Naive thymus-derived CD8-positive, alpha-beta T cell (primary cell): ENCODE measurements at regions not wholly inside any gene's neighbourhood (a gene's known extent, or its start where the extent isn't known, plus 50 kb on each side); places are given as distances from the start of the nearest gene placed in this dataset.
"Not testable (repeated sequence)": the region's sequence is repeated elsewhere in the genome, so short reads cannot be mapped to it uniquely, and the experiment has no call there.

Experiments
- ATAC-seq, 2 donors: fragments of 150-1000 bp; cut with Tn5 transposase in 1 of 2; sonication (Bioruptor Pico), chemical (Tn5 transposase) in 1 of 2; 1 replicate in 1 of 2; 2 replicates in 1 of 2; pipeline ENCODE4 v1.10.0; 2021; ENCODE audit warnings: mild to moderate bottlenecking in 2 of 2, moderate library complexity in 2 of 2
- POLR2A ChIA-PET: fragments of 350-600 bp; sonication (Branson Sonifier 250); formaldehyde crosslinking; loops from one replicate; lab custom pipeline; 2021; ENCODE audit warnings: antibody characterized with exemption; lab: Charles Lee
- DNase-seq, 10 donors: peaks; one replicate each; pipeline versions ENCODE4 v3.0.0 to v3.0.0-alpha.2; 2020 to 2022
- H3K27ac Mint-ChIP-seq, 10 donors: one replicate each; pipeline ENCODE4 v1.8.0; 2020 to 2022; ENCODE audit warnings: mild to moderate bottlenecking in 10 of 10, mixed read lengths in 10 of 10, moderate library complexity in 4 of 10, inconsistent platforms in 1 of 10
- H3K27me3 Mint-ChIP-seq, 5 donors: one replicate each; pipeline ENCODE4 v1.8.0; 2021 to 2022; ENCODE audit warnings: mixed read lengths in 5 of 5
- H3K36me3 Mint-ChIP-seq, 3 donors: one replicate each; pipeline ENCODE4 v1.8.0; 2020 to 2022; ENCODE audit warnings: mixed read lengths in 3 of 3, mild to moderate bottlenecking in 2 of 3, inconsistent platforms in 1 of 3
- H3K4me1 Mint-ChIP-seq, 4 donors: one replicate each; pipeline ENCODE4 v1.8.0; 2021 to 2022; ENCODE audit warnings: mixed read lengths in 4 of 4
- H3K4me3 Mint-ChIP-seq, 10 donors: one replicate each; pipeline ENCODE4 v1.8.0; 2020 to 2022; ENCODE audit warnings: mild to moderate bottlenecking in 10 of 10, mixed read lengths in 10 of 10, moderate library complexity in 6 of 10, inconsistent platforms in 1 of 10
- H3K9me3 Mint-ChIP-seq, 9 donors: one replicate each; pipeline ENCODE4 v1.8.0; 2020 to 2022; ENCODE audit warnings: mixed read lengths in 9 of 9, mild to moderate bottlenecking in 3 of 9, inconsistent platforms in 1 of 9, moderate library complexity in 1 of 9

GRCh38 chr20:51997281-51997936 lies 194.2 kb downstream of the ZFP64 start:
- H3K27me3 Mint-ChIP-seq, ATAC-seq, H3K4me3 Mint-ChIP-seq, H3K36me3 Mint-ChIP-seq, DNase-seq, H3K4me1 Mint-ChIP-seq, POLR2A ChIA-PET, H3K27ac Mint-ChIP-seq, H3K9me3 Mint-ChIP-seq: not testable (repeated sequence)

GRCh38 chr20:51995551-51995951 lies 193.2 kb upstream of the SALL4 start:
- DNase-seq: no peak
- Mint-ChIP-seq H3K27ac (no peak overlapping the region), H3K36me3 (no peaks in the 10 kb centered on the region), H3K4me1 (no peaks in the 10 kb centered on the region), H3K27me3 (peaks cover 0 to 9% (median 0%) of the 10 kb centered on the region in 5 donors), H3K9me3 (no peaks in the 10 kb centered on the region), H3K4me3 (no peak overlapping the region)
- no peak for ATAC-seq
- POLR2A ChIA-PET: no interaction called here

- no peak for ATAC-seq
- no peak overlapping the region for H3K4me3 Mint-ChIP-seq
- POLR2A ChIA-PET: no interaction called here
- H3K27me3 Mint-ChIP-seq: peaks cover 0 to 9% (median 0%) of the 10 kb centered on the region in 5 donors
- H3K36me3 Mint-ChIP-seq: no peaks in the 10 kb centered on the region
- DNase-seq: no peak
- H3K27ac Mint-ChIP-seq: no peak overlapping the region
- H3K4me1 Mint-ChIP-seq: no peaks in the 10 kb centered on the region
- H3K9me3 Mint-ChIP-seq: no peaks in the 10 kb centered on the region
These were observed 192.6 kb upstream of the SALL4 start for GRCh38 chr20:51994751-51995417.

- DNase-seq: no peak
- Mint-ChIP-seq H3K27ac (no peak overlapping the region), H3K4me3 (no peak overlapping the region), H3K27me3 (no peaks in the 10 kb centered on the region), H3K4me1 (no peaks in the 10 kb centered on the region), H3K9me3 (no peaks in the 10 kb centered on the region), H3K36me3 (no peaks in the 10 kb centered on the region)
- POLR2A ChIA-PET: no interaction called here
- ATAC-seq: no peak
These were observed 185.5 kb upstream of the SALL4 start for GRCh38 chr20:51987812-51988211.

- Mint-ChIP-seq H3K27ac (no peak overlapping the region), H3K36me3 (no peaks in the 10 kb centered on the region), H3K4me3 (no peak overlapping the region), H3K9me3 (no peaks in the 10 kb centered on the region), H3K27me3 (no peaks in the 10 kb centered on the region), H3K4me1 (no peaks in the 10 kb centered on the region)
- POLR2A ChIA-PET: no interaction called here
- DNase-seq (no peak), ATAC-seq (no peak)
These were observed 182.7 kb upstream of the SALL4 start for GRCh38 chr20:51985013-51985415.

GRCh38 chr20:51980277-51980676 lies 178.0 kb upstream of the SALL4 start:
- Mint-ChIP-seq H3K27me3 (no peaks in the 10 kb centered on the region), H3K4me3 (no peak overlapping the region), H3K9me3 (peaks cover 0 to 20% (median 10%) of the 10 kb centered on the region in 9 donors), H3K4me1 (no peaks in the 10 kb centered on the region), H3K27ac (no peak overlapping the region), H3K36me3 (peaks cover 0 to 9% (median 4%) of the 10 kb centered on the region in 3 donors)
- POLR2A ChIA-PET: no interaction called here
- ATAC-seq (no peak), DNase-seq (no peak)

GRCh38 chr20:51979226-51979625 lies 176.9 kb upstream of the SALL4 start:
- peaks cover 0 to 20% (median 10%) of the 10 kb centered on the region in 9 donors for H3K9me3 Mint-ChIP-seq
- no peak for DNase-seq
- no peaks in the 10 kb centered on the region for H3K4me1 Mint-ChIP-seq
- POLR2A ChIA-PET: no interaction called here
- no peak for ATAC-seq
- peaks cover 0 to 9% (median 4%) of the 10 kb centered on the region in 3 donors for H3K36me3 Mint-ChIP-seq
- no peak overlapping the region for H3K27ac Mint-ChIP-seq
- peaks cover 0 to under 1% (median 0%) of the 10 kb centered on the region in 5 donors for H3K27me3 Mint-ChIP-seq
- no peak overlapping the region for H3K4me3 Mint-ChIP-seq

GRCh38 chr20:51978070-51978501 lies 175.8 kb upstream of the SALL4 start:
- no peaks in the 10 kb centered on the region for H3K4me1 Mint-ChIP-seq
- peaks cover 0 to 20% (median 10%) of the 10 kb centered on the region in 9 donors for H3K9me3 Mint-ChIP-seq
- POLR2A ChIA-PET: no interaction called here
- DNase-seq: no peak
- H3K4me3 Mint-ChIP-seq: no peak overlapping the region
- no peak overlapping the region for H3K27ac Mint-ChIP-seq
- peaks cover 0 to 3% (median 0%) of the 10 kb centered on the region in 5 donors for H3K27me3 Mint-ChIP-seq
- ATAC-seq: no peak
- peaks cover 0 to 9% (median 4%) of the 10 kb centered on the region in 3 donors for H3K36me3 Mint-ChIP-seq

- H3K27ac Mint-ChIP-seq: peak overlapping the region in 1 of 10 donors; percentile 19
These were observed 169.7 kb upstream of the SALL4 start for GRCh38 chr20:51972056-51972455.

GRCh38 chr20:51970858-51971257 lies 168.5 kb upstream of the SALL4 start:
- no peak for DNase-seq
- ATAC-seq: no peak
- Mint-ChIP-seq H3K4me3 (no peak overlapping the region), H3K36me3 (no peaks in the 10 kb centered on the region), H3K9me3 (peaks cover 0 to 1% (median 0%) of the 10 kb centered on the region in 9 donors), H3K27ac (no peak overlapping the region), H3K27me3 (peaks cover 0 to 7% (median 5%) of the 10 kb centered on the region in 5 donors), H3K4me1 (no peaks in the 10 kb centered on the region)
- POLR2A ChIA-PET: no interaction called here

More at GRCh38 chr20:51972056-51972455, 169.7 kb upstream of the SALL4 start:
- DNase-seq (no peak), ATAC-seq (no peak)
- Mint-ChIP-seq H3K27me3 (peaks cover 0 to 7% (median 4%) of the 10 kb centered on the region in 5 donors), H3K36me3 (peaks cover 0 to 1% (median 0%) of the 10 kb centered on the region in 3 donors), H3K4me1 (no peaks in the 10 kb centered on the region), H3K4me3 (no peak overlapping the region), H3K9me3 (peaks cover 0 to 8% (median 4%) of the 10 kb centered on the region in 9 donors)
- POLR2A ChIA-PET: no interaction called here

- Mint-ChIP-seq H3K4me1 (no peaks in the 10 kb centered on the region), H3K27me3 (peaks cover 2 to 7% (median 5%) of the 10 kb centered on the region in 5 donors), H3K9me3 (peaks cover 0 to 1% (median 0%) of the 10 kb centered on the region in 9 donors), H3K27ac (no peak overlapping the region), H3K36me3 (no peaks in the 10 kb centered on the region), H3K4me3 (no peak overlapping the region)
- no peak for DNase-seq
- POLR2A ChIA-PET: no interaction called here
- ATAC-seq: no peak
These were observed 166.9 kb upstream of the SALL4 start for GRCh38 chr20:51969191-51969590.

GRCh38 chr20:51968151-51968550 lies 165.8 kb upstream of the SALL4 start:
- DNase-seq (no peak), ATAC-seq (no peak)
- no peaks in the 10 kb centered on the region for H3K4me1 Mint-ChIP-seq
- POLR2A ChIA-PET: no interaction called here
- no peaks in the 10 kb centered on the region for H3K9me3 Mint-ChIP-seq
- peaks cover 2 to 7% (median 4%) of the 10 kb centered on the region in 5 donors for H3K27me3 Mint-ChIP-seq
- no peak overlapping the region for H3K4me3 Mint-ChIP-seq
- H3K36me3 Mint-ChIP-seq: no peaks in the 10 kb centered on the region
- peak overlapping the region in 1 of 10 donors; percentile 70 for H3K27ac Mint-ChIP-seq

- DNase-seq (no peak), ATAC-seq (no peak)
- Mint-ChIP-seq H3K36me3 (no peaks in the 10 kb centered on the region), H3K4me1 (no peaks in the 10 kb centered on the region), H3K27me3 (peaks cover 0 to 15% (median 5%) of the 10 kb centered on the region in 5 donors), H3K27ac (no peak overlapping the region), H3K9me3 (no peaks in the 10 kb centered on the region), H3K4me3 (no peak overlapping the region)
- POLR2A ChIA-PET: interaction anchor here (0.7 kb wide), 1 partner anchor 17 kb away, joined by 3 read pairs; no protein-coding TSS in a partner anchor
These were observed 164.1 kb upstream of the SALL4 start for GRCh38 chr20:51966296-51966971.
